ENCODE measurements at regions not wholly inside any gene's neighbourhood (a gene's known extent, or its start where the extent isn't known, plus 50 kb on each side); places are given as distances from the start of the nearest gene placed in this dataset.

GRCh38 chr5:10125116-10125515, 124.6 kb downstream of the ATPSCKMT start:
- TF ChIP-seq CTCF (optimal IDR thresholded peaks at IDR 0.05 in 1 of 3, IDR thresholded peaks at IDR 0.05 in 1 of 3, conservative IDR thresholded peaks at IDR 0.05 in 1 of 3; ENCODE audit: extremely low read depth in 1 of 3, insufficient read depth in 2 of 3, low read length in 3 of 3) = no peak
- no peak for TF ChIP-seq EZH2 (IDR thresholded peaks at IDR 0.05; ENCODE audit: low read length)
